HG03558 (cell line): ENCODE measurements at regions not wholly inside any gene's neighbourhood (a gene's known extent, or its start where the extent isn't known, plus 50 kb on each side); places are given as distances from the start of the nearest gene placed in this dataset.

Source experiments
- ATAC-seq: cut with Tn5 transposase; IDR thresholded peaks from one replicate; pipeline ENCODE4 v1.9.1; 2021; ENCODE audit warnings: moderate number of reproducible peaks; ENCODE audit not compliant: unreplicated experiment; ENCODE audit errors: extremely low read depth

- ATAC-seq = no peak
These were observed 88.1 kb upstream of the IGFBP3 start for GRCh38 chr7:46009211-46009610.

- no peak for ATAC-seq
These were observed 87.0 kb upstream of the IGFBP3 start for GRCh38 chr7:46007990-46008643.

GRCh38 chr7:46007194-46007593 is 86.1 kb upstream of the IGFBP3 start:
- ATAC-seq = no peak

GRCh38 chr7:46006723-46007122 is 85.7 kb upstream of the IGFBP3 start:
- ATAC-seq = no peak

GRCh38 chr7:46006212-46006611 is 85.1 kb upstream of the IGFBP3 start:
- no peak for ATAC-seq

GRCh38 chr7:46004965-46005364 is 83.9 kb upstream of the IGFBP3 start:
- ATAC-seq = no peak

- no peak for ATAC-seq
These were observed 83.1 kb upstream of the IGFBP3 start for GRCh38 chr7:46003896-46004875.

- ATAC-seq = no peak
These were observed 82.1 kb upstream of the IGFBP3 start for GRCh38 chr7:46003161-46003560.

GRCh38 chr7:46000513-46000912 is 79.4 kb upstream of the IGFBP3 start:
- no peak for ATAC-seq

GRCh38 chr7:45999541-45999940 is 78.5 kb upstream of the IGFBP3 start:
- no peak for ATAC-seq

GRCh38 chr7:45998506-45998905 is 77.4 kb upstream of the IGFBP3 start:
- ATAC-seq = no peak

GRCh38 chr7:45993621-45994020 is 72.5 kb upstream of the IGFBP3 start:
- no peak for ATAC-seq

- ATAC-seq = no peak
These were observed 71.8 kb upstream of the IGFBP3 start for GRCh38 chr7:45992826-45993225.

GRCh38 chr7:45990276-45990675 is 69.2 kb upstream of the IGFBP3 start:
- ATAC-seq = no peak

- ATAC-seq = no peak
These were observed 67.5 kb upstream of the IGFBP3 start for GRCh38 chr7:45988405-45989057.

GRCh38 chr7:45987521-45988290 is 66.6 kb upstream of the IGFBP3 start:
- no peak for ATAC-seq

- no peak for ATAC-seq
These were observed 65.6 kb upstream of the IGFBP3 start for GRCh38 chr7:45986355-45987298.

GRCh38 chr7:45985902-45986301 is 64.8 kb upstream of the IGFBP3 start:
- ATAC-seq = no peak
